Midbrain (tissue), 1 donor: ENCODE measurements at regions not wholly inside any gene's neighbourhood (a gene's known extent, or its start where the extent isn't known, plus 50 kb on each side); places are given as distances from the start of the nearest gene placed in this dataset.

Experiments used
- DNase-seq: peaks from one replicate; lab custom pipeline; 2025; lab: John Stamatoyannopoulos, UW

GRCh38 chrX:20620306-20620705 is 353.6 kb upstream of the RPS6KA3 start:
- DNase-seq = no peak

- DNase-seq = no peak
Measured at GRCh38 chrX:20609916-20610415, 343.3 kb upstream of the RPS6KA3 start.

GRCh38 chrX:20606831-20607230 is 340.1 kb upstream of the RPS6KA3 start:
- no peak for DNase-seq

GRCh38 chrX:20596856-20597255 is 330.1 kb upstream of the RPS6KA3 start:
- DNase-seq = no peak

GRCh38 chrX:20595928-20596575 is 329.3 kb upstream of the RPS6KA3 start:
- DNase-seq = no peak

- no peak for DNase-seq
Measured at GRCh38 chrX:20594985-20595384, 328.3 kb upstream of the RPS6KA3 start.

- no peak for DNase-seq
Measured at GRCh38 chrX:20593836-20594235, 327.1 kb upstream of the RPS6KA3 start.

GRCh38 chrX:20593402-20593801 is 326.7 kb upstream of the RPS6KA3 start:
- DNase-seq = no peak

- DNase-seq = no peak
Measured at GRCh38 chrX:20591246-20591645, 324.5 kb upstream of the RPS6KA3 start.

GRCh38 chrX:20585782-20586181 is 319.1 kb upstream of the RPS6KA3 start:
- DNase-seq = no peak

- DNase-seq = no peak
Measured at GRCh38 chrX:20571611-20572010, 304.9 kb upstream of the RPS6KA3 start.

- no peak for DNase-seq
Measured at GRCh38 chrX:20567108-20567507, 300.4 kb upstream of the RPS6KA3 start.

GRCh38 chrX:20547611-20548051 is 280.9 kb upstream of the RPS6KA3 start:
- DNase-seq = no peak

GRCh38 chrX:20545538-20545937 is 278.8 kb upstream of the RPS6KA3 start:
- no peak for DNase-seq

GRCh38 chrX:20542072-20542471 is 275.4 kb upstream of the RPS6KA3 start:
- DNase-seq = no peak

GRCh38 chrX:20538974-20539373 is 272.3 kb upstream of the RPS6KA3 start:
- no peak for DNase-seq

GRCh38 chrX:20531667-20532066 is 265.0 kb upstream of the RPS6KA3 start:
- no peak for DNase-seq

GRCh38 chrX:20530406-20530921 is 263.8 kb upstream of the RPS6KA3 start:
- DNase-seq = peak; percentile 78

- no peak for DNase-seq
Measured at GRCh38 chrX:20529711-20530110, 263.0 kb upstream of the RPS6KA3 start.

GRCh38 chrX:20529301-20529700 is 262.6 kb upstream of the RPS6KA3 start:
- DNase-seq = no peak

- peak; percentile 36 for DNase-seq
Measured at GRCh38 chrX:20527558-20528011, 260.9 kb upstream of the RPS6KA3 start.

- no peak for DNase-seq
Measured at GRCh38 chrX:20527041-20527440, 260.3 kb upstream of the RPS6KA3 start.

- DNase-seq = no peak
Measured at GRCh38 chrX:20523626-20524312, 257.1 kb upstream of the RPS6KA3 start.
